ENCODE measurements at regions not wholly inside any gene's neighbourhood (a gene's known extent, or its start where the extent isn't known, plus 50 kb on each side); places are given as distances from the start of the nearest gene placed in this dataset.
A peak's percentile ranks its signal among the peaks of the same experiment; 100 is the strongest.

DNA sequence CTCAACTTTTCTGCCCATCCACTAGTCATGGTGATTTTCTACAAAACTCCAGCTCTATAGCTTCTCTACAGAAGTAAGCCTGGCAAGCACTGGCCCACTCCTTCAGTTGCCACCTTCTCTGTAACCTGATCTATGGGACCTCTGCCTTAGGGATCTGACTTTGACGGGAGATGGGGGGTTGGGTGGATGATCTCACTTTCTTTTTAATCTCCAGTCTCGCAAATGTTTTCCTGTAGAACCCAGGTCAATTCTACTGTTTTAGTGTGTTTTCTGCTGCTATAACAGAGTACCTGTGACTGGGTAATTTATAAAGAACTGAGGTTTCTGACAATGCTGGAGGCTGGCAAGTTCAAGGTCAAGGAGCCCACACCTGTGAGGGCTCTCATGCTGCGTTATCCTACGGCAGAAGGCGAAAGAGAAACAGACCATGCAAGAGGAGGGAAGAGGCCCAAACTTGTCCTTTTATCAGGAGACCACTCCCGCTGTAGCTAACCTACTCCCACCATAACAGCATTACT, 189.9 kb upstream of the THRB start:
- Histone ChIP-seq H2AFZ (ENCODE audit: low read length) (0 out of 2 replicates have a peak overlapping the region, but pooled peaks have one; percentile 11), H3K36me3 (ENCODE audit: control insufficient read depth in 2 of 4, insufficient read depth in 4 of 4, low read length in 3 of 4) (no peaks in the 10 kb centered on the region), H2BK15ac (ENCODE audit: low read length) (no peak overlapping the region), H3K23me2 (ENCODE audit: low read depth, low read length) (no peaks in the 10 kb centered on the region), H3K4me1 (replicated peaks in 1 of 4; ENCODE audit: control insufficient read depth in 3 of 4, insufficient read depth in 4 of 4, low read length in 3 of 4) (peaks cover 0 to 9% (median 6%) of the 10 kb centered on the region in 4 experiments; a peak in 5 of 7 replicates), H2BK120ac (replicated peaks; ENCODE audit: low read depth, low read length) (no peak overlapping the region), H4K5ac (ENCODE audit: insufficient read length, low read depth, low read length) (no peak overlapping the region), H4K91ac (replicated peaks; ENCODE audit: insufficient read length, low read length) (no peak overlapping the region), H2AK5ac (ENCODE audit: low read depth, low read length) (no peak overlapping the region), H3K18ac (ENCODE audit: extremely low read depth, low read length) (no peak overlapping the region), H3K4me3 (ENCODE audit: extremely low read depth in 1 of 4, insufficient read depth in 2 of 4, low read depth in 3 of 4, low read length in 4 of 4) (peak overlapping the region in 1 of 4 experiments; percentile 35; a peak in 1 of 8 replicates), H2BK20ac (ENCODE audit: low read length) (no peak overlapping the region), H3K56ac (replicated peaks; ENCODE audit: insufficient read length, low read depth, low read length) (no peak overlapping the region), H3K4ac (replicated peaks; ENCODE audit: insufficient read length, low read depth, low read length) (no peak overlapping the region), H4K8ac (ENCODE audit: extremely low read depth, insufficient read depth, low read length) (no peak overlapping the region), H3K9me3 (ENCODE audit: insufficient read depth in 2 of 2, low read depth in 1 of 2, low read length in 1 of 2) (peaks cover 0 to 2% of the 10 kb centered on the region in 2 experiments; a peak in 1 of 4 replicates), H3K14ac (ENCODE audit: insufficient read length) (no peak overlapping the region), H2BK5ac (ENCODE audit: low read depth, low read length) (no peak overlapping the region), H3K4me2 (ENCODE audit: insufficient read depth in 1 of 2, low read depth in 2 of 2, low read length in 2 of 2) (peak overlapping the region; percentile 30 to 62), H3K79me2 (ENCODE audit: control insufficient read depth in 1 of 2, insufficient read depth in 2 of 2, low read length in 2 of 2) (no peaks in the 10 kb centered on the region), H3K23ac (ENCODE audit: insufficient read length) (no peak overlapping the region), H4K20me1 (replicated peaks in 1 of 2; ENCODE audit: control insufficient read depth in 1 of 2, insufficient read depth in 2 of 2, low read length in 2 of 2) (no peaks in the 10 kb centered on the region), H3K9ac (replicated peaks in 1 of 4; ENCODE audit: extremely low read depth in 1 of 4, low read depth in 3 of 4, low read length in 3 of 4) (no peak overlapping the region), H2BK12ac (ENCODE audit: low read depth, low read length) (no peak overlapping the region; the same call in 1 of the 2 replicates), H3K27ac (ENCODE audit: low read depth, low read length) (no peak overlapping the region), H3K27me3 (replicated peaks in 1 of 4; ENCODE audit: control insufficient read depth in 3 of 4, extremely low read depth in 1 of 4, insufficient read depth in 3 of 4, low read length in 3 of 4) (no peaks in the 10 kb centered on the region), H3K79me1 (ENCODE audit: low read depth, low read length) (no peaks in the 10 kb centered on the region)
- POLR2A ChIA-PET (ENCODE audit: partially characterized antibody): no interaction called here
- peak; percentile 39 for FAIRE-seq
- 49% methylated on average over 6 of the region's 6 CpGs; no CpG with 5 or more reads in 1 of the 2 experiments for WGBS, 2 experiments (ENCODE audit: extremely low coverage in 1 of 2, insufficient coverage in 1 of 2, insufficient read length in 1 of 2, insufficient replicate concordance in 2 of 2, low coverage in 1 of 2, low lambda C conversion rate in 2 of 2, missing lambda C conversion rate in 1 of 2)
- CTCF ChIA-PET (ENCODE audit: partially characterized antibody): interaction anchor here (0.8 to 5.5 kb wide), 15 partner anchors 8 to 598 kb away, joined by 3 to 49 read pairs (median 4); no protein-coding TSS in a partner anchor
- no peak for DNase-seq (ENCODE audit: low read depth in 1 of 2, low spot score in 2 of 2)
- TF ChIP-seq KDM5A (IDR thresholded peaks at IDR 0.05; ENCODE audit: low read length) (no peak), EGR1 (IDR thresholded peaks at IDR 0.05; ENCODE audit: borderline replicate concordance, low read depth, low read length) (no peak), ZNF274 (IDR thresholded peaks at IDR 0.05; ENCODE audit: borderline replicate concordance, extremely low read depth, low read length) (no peak), JUND (IDR thresholded peaks at IDR 0.05; ENCODE audit: low read length) (peak; percentile 69), KDM1A (IDR thresholded peaks at IDR 0.05; ENCODE audit: borderline replicate concordance, low read length) (peak; percentile 27; the same call in 1 of the 2 replicates), CTCF (IDR thresholded peaks at IDR 0.05; ENCODE audit: control extremely low read depth in 1 of 3, insufficient read depth in 1 of 3, low read depth in 1 of 3, low read length in 3 of 3) (no peak), ASH2L (IDR thresholded peaks at IDR 0.05; ENCODE audit: low read length) (peak; percentile 90), MAX (IDR thresholded peaks at IDR 0.05) (0 out of 2 replicates have a peak, but pooled peaks have one; percentile 32), NANOG (IDR thresholded peaks at IDR 0.05; ENCODE audit: insufficient read depth, low read depth, low read length, poor library complexity, severe bottlenecking) (no peak)

All from H1 (cell line).